Endometrium (tissue), 2 donors: ENCODE measurements at regions not wholly inside any gene's neighbourhood (a gene's known extent, or its start where the extent isn't known, plus 50 kb on each side); places are given as distances from the start of the nearest gene placed in this dataset.
A peak's percentile ranks its signal among the peaks of the same experiment; 100 is the strongest.

ENCODE experiments used
- FAIRE-seq: peaks from 2 replicates; lab custom pipeline; 2012; peaks lifted over from hg19 to GRCh38; lab: Jason Lieb, UNC
- donor health status: control.
- donor health status: control.

DNA sequence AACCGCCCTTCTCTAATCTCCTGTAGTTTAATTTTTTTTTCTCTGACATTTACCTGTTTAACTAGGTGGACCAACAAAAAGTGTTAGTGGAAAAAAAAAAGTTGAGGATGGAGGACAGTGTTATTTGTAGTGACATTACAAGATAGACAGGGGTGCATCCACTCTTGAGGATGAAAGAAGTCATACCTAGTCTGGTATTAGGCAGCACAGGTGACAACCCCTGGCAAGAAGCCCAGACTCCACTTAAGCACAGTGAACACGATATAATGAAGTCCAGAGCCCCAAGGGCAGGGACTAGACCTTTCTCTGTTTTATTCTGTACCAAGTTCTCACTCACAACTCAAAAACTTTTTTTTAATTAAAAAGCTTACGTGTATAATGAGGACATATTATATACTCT lies 268.4 kb downstream of the GPR37 start:
- no peak for FAIRE-seq

- FAIRE-seq: no peak
Observed at GRCh38 chr7:124489925-124490324, 275.7 kb downstream of the GPR37 start.

GRCh38 chr7:124489082-124489819 lies 276.3 kb downstream of the GPR37 start:
- no peak for FAIRE-seq

DNA sequence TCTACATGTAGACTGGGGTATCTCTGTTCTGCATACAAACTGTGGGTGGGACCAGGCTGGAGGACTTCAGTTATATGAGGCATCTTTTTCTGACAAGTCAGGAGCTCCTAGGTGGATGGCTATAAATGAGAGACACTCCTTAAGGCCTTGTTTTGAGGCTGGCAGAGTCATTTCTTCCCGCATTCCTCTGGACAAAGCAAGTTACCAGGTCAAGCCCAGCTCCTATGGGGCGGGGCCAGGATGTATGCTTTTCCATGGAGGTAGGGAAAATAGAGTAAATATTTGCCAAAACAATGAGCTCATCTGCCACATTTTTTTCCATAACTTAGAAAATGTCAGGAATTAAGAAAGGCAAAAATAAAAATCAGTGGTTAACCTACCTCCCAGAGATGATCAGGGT lies 283.4 kb downstream of the GPR37 start:
- no peak for FAIRE-seq

- no peak for FAIRE-seq
Observed at GRCh38 chr7:124480821-124481290, 284.7 kb downstream of the GPR37 start.

DNA sequence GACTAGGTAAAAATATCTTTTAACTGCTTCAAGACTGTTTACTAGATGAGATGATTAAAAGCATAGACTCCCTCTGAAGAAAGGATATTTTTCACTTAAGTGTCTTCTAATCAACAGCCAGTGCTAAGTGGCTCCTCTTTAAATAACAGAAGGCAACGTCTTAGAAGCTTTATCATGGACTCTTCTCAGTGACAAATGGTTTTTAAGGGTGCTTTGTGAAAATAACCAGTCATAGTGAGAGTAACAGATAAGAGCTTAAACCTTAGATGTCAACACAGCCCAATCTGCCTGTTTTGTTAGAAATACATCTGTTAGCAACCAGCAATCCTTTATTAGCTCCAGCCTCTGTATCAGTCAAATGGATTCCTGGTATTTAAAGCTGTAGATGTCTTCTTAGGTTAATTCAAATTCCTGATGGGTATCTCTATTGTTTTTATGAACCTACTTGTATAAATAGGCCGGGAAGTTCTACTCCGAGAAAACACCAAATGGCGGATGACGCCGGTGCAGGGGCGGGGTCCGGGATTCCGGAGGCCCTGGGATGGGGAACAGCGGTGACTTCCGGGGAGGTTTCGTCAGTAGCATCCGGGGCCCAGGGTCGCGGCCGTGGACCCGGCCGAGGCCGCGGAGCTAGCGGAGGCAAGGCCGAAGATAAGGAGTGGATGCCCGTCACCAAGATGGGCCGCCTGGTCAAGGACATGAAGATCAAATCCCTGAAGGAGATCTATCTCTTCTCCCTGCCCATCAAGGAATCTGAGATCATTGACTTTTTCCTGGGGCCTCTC lies 285.4 kb downstream of the GPR37 start:
- no peak for FAIRE-seq

GRCh38 chr7:124462249-124462648 lies 303.3 kb downstream of the GPR37 start:
- no peak for FAIRE-seq

DNA sequence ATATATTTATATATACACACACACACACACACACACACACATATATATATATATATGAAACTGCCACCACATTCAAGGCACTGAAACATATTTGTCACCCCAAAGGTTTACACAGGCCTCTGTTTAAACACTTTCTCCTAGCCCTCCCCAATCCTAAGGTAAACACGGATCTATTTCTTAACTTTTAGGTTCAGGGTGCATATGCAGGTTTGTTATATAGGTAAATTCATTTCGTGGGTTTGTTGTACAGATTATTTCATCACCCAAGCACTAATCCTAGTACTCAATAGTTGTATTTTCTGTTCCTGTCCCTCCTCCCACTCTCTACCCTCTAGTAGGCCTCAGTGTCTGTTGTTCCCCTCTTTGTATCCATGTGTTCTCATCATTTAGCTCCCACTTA lies 305.0 kb downstream of the GPR37 start:
- no peak for FAIRE-seq

DNA sequence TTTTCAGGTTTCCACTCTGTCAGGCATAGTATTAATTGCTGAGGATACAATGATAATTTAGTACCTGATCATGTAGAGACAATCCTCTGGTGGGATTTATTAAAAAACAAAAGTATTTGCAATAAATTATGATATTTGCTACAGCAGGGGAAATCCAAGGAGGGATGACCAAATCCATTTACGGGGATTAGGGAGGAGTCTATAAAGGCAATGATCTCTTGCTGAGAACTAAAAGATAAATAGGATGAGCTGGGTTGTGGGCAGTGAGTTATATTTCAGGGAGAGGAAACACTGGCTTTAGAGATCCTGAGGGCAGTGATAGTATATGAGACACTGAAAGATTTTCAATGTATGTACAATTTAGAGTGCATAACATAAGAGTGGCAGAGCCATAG lies 305.5 kb downstream of the GPR37 start:
- FAIRE-seq: no peak

DNA sequence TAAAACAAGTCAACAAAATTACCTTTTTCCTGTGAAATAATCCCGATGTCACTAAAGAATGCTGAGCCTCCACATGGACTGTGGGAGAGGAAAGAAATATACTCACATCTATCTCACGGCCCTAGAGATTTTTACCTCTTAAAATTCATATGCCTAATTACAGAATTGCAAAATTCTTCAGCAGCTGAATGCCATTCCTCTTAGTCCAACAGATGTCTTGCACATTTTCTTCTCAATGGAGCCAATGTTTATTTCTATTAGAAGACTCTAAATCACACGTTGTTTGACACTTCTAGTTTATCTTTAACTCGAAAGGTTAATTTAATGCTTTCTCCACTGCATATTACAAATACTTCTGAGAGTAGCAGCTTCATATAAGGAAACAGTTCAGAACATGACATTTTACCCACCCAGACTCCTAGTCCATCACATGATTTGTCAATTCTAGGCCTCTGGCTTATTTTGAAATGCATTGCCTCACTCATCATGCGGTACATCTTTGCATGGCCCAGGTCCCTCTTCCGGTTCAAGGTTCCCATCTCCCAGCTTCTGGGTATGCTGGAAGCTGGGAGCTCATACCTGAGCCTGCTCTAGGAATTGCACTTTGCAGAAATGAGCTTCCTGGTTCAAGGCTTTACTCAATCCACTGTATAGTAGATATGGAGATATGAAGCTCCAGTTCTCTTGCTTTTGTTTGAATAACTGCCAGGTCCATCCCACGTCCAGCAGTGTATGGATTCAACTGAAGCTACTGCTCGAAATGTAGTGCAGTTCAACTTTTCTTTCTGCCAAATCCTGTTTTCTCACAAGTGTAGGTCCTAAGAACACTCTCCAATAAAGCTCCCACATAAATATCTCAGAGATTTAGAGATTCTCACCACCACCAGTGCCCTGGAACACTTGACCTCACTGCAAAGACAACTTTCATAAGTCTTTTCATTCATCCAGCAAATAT lies 306.2 kb downstream of the GPR37 start:
- peak; percentile 63 for FAIRE-seq

- no peak for FAIRE-seq
Observed at GRCh38 chr7:124457841-124458240, 307.8 kb downstream of the GPR37 start.

- FAIRE-seq: no peak
Observed at GRCh38 chr7:124456286-124456685, 309.3 kb downstream of the GPR37 start.

DNA sequence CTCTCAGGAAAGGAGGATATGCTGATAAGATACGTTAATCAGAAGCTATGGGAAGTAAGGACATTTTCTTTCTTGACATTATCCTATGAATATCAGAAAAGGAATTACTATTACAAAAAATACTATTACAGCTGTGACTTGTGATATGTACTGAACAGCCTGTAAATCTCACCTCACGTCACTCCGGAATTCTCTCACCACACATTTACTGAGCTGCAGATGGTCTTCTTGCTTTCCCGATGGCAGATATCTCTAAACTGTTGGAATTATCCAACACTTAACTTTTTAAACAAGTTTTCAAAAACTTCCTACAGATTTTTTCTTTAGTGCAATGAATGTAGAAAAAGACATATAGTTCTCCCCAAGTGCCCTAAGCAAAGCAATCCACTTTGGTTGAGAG lies 313.4 kb downstream of the GPR37 start:
- no peak for FAIRE-seq

- FAIRE-seq: no peak
Observed at GRCh38 chr7:124449896-124450295, 315.7 kb downstream of the GPR37 start.

- no peak for FAIRE-seq
Observed at GRCh38 chr7:124444696-124445480, 320.7 kb downstream of the GPR37 start.

GRCh38 chr7:124443762-124444161 lies 321.8 kb downstream of the GPR37 start:
- FAIRE-seq: no peak

DNA sequence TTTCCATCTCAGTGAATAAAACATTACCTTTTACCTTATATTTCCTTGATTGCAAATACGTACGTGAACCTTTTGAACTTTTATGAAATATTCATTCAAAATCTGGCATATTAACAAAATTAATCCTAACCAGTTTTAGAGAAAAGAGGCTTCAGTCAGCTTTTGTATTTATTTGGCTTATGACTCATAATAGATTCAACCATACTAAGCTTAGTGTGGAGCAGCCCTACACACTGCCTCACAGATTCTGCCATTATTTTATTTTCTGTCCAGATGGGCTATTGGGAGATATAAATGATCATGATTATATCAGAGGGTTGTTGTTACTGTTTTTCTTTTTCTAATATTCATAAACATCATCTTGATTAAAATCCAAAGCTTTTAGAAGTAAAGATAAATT lies 325.5 kb downstream of the GPR37 start:
- no peak for FAIRE-seq

DNA sequence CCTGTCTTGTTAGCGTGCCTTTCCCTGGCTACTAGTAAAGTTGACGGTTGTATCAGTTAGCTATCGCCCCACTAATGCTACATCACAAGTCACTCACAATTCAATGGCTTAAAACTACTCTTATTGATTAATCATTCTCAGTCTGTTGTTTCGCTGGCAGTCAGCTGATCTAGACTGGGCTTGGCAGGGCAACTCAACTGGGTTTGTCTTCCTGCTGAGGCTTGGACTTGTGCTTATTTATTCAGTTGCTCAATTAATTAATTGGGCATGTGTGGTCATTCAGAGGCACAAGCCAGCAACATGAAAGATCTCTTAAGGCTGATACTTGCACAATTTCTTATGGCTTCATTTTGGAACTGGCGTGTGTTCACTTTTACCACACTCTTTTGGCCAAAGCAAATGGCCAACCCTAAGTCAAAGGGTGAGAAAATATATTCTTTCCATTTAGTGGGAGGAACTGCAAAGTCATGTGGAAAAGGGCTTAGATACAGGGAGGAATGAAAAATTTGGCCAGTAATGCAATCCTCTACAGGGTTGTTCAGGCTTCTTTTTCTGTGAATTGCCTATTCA lies 333.5 kb downstream of the GPR37 start:
- FAIRE-seq: no peak

DNA sequence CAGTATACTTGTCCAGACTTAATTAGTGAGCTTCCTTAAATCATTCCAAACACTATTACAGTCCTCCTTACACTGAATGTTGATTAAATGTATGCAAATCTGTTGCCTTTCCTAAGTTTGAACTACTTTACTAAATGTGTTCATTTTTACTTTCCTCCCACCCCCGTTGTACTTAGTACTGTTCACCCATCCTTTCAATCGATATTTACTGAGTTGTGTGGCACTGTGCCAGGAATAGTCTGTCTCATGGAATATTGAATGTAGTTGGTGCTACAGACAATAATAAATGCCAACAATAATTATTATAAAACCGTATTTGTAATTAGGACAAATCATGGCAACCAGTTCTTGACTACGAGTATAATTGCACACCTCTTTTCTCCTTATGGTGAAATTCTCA lies 335.7 kb downstream of the GPR37 start:
- FAIRE-seq: no peak

DNA sequence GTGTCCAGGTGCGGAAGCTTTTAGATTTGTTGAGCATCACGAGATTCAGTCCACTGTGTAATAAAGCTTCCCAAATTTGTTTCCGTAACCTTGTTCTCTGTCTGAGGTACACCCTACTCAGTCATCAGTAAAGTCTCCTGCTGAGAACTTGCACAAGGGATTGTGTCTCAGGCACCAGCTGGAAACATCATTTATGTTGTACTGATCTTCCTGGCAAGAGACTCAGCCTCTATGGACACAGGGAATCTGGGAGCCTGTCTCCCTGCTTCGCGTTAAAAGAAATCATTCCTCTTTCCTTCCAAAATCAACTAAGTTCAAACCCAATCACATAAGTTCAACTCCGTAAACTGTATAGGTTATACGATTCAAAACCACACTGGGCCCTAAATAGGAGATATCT lies 336.8 kb downstream of the GPR37 start:
- FAIRE-seq: no peak

GRCh38 chr7:124426621-124427020 lies 339.0 kb downstream of the GPR37 start:
- no peak for FAIRE-seq
